Transverse colon (tissue), 4 donors: ENCODE measurements at regions not wholly inside any gene's neighbourhood (a gene's known extent, or its start where the extent isn't known, plus 50 kb on each side); places are given as distances from the start of the nearest gene placed in this dataset.

ENCODE experiments used
- DNase-seq: peaks from one replicate; pipeline ENCODE4 v3.0.0-alpha.2; 2019
- H3K27ac ChIP-seq, 4 donors: fragments of 200-600 bp; sonication (generic); 2 replicates each; pipeline ENCODE4 v1.5.1; 2016 to 2018; ENCODE audit warnings: inconsistent platforms in 4 of 4
- H3K27me3 ChIP-seq: fragments of 200-600 bp; sonication (generic); 2 replicates; pipeline ENCODE4 v1.5.1; 2017; ENCODE audit warnings: inconsistent platforms
- H3K36me3 ChIP-seq, 4 donors: fragments of 200-600 bp; sonication (generic); 2 replicates each; pipeline ENCODE4 v1.5.1; 2017 to 2019; ENCODE audit warnings: inconsistent platforms in 4 of 4
- H3K4me1 ChIP-seq, 4 donors: fragments of 200-600 bp; sonication (generic); 2 replicates each; pipeline ENCODE4 v1.5.1; 2017 to 2020; ENCODE audit warnings: inconsistent platforms in 4 of 4
- H3K4me3 ChIP-seq, 4 donors: fragments of 200-600 bp; sonication (generic); 1 replicate in 1 of 4; 2 replicates in 3 of 4; pipeline versions ENCODE4 v1.5.1 to v1.6.1; 2017 to 2019; ENCODE audit warnings: inconsistent platforms in 4 of 4
- H3K9me3 ChIP-seq, 2 donors: fragments of 200-600 bp; sonication (generic); 2 replicates each; pipeline ENCODE4 v1.5.1; 2017 to 2019; ENCODE audit warnings: inconsistent platforms in 2 of 2
- EP300 ChIP-seq: sonication (generic); formaldehyde crosslinking; IDR thresholded peaks from one replicate; pipeline ENCODE4 v1.6.1; 2017; ENCODE audit warnings: antibody characterized with exemption, low read depth
- POLR2A ChIP-seq: fragments of 450-650 bp; IDR thresholded peaks from one replicate; pipeline ENCODE4 v1.6.1; 2016; ENCODE audit warnings: antibody characterized with exemption, mild to moderate bottlenecking, moderate library complexity
- POLR2AphosphoS5 ChIP-seq, 3 donors: sonication (generic); formaldehyde crosslinking; IDR thresholded peaks; one replicate each; pipeline ENCODE4 v1.6.1; 2016; ENCODE audit warnings: antibody characterized with exemption in 3 of 3
- WGBS, 2 donors: methylation state at CpG; one replicate each; pipeline ENCODE4 v1.1.5; 2018; ENCODE audit warnings: low coverage in 1 of 2; 5-methylcytosine and 5-hydroxymethylcytosine counted together
- in situ Hi-C, 4 donors: fragments of 200-750 bp; cut with MboI; loops; one replicate each; pipeline versions ENCODE4 v1.15.0 to v1.15.1; 2017; ENCODE audit warnings: low sequenced_read_pairs in 3 of 4, low pct_ligation_motif_present in 1 of 4, low pct_unique_long_range_greater_than_20kb in 1 of 4
- intact Hi-C: fragments of 100-400 bp; cut with DNase I; formaldehyde crosslinking; loops from one replicate; pipeline ENCODE4 v1.15.1; 2023; ENCODE audit warnings: low total_unique reads
- TF ChIP-seq, protein P1 (sequence below), 5 experiments: fragments of 200-600 bp in 3 of 5; fragments of 450-650 bp in 2 of 5; sonication (generic) in 3 of 5; IDR thresholded peaks; 1 replicate in 2 of 5; 2 replicates in 3 of 5; pipeline ENCODE4 v1.5.1; 2016 to 2017; ENCODE audit warnings: antibody characterized with exemption in 5 of 5, inconsistent platforms in 3 of 5, mild to moderate bottlenecking in 2 of 5, moderate library complexity in 1 of 5

- intact Hi-C loops: no loop called here
- 75 to 100% methylated on average over 2 to 6 of the region's 6 CpGs for WGBS, 2 donors
- Histone ChIP-seq H3K36me3 (no peaks in the 10 kb centered on the region), H3K4me3 (no peak overlapping the region), H3K9me3 (peaks cover 0 to under 1% of the 10 kb centered on the region in 2 donors), H3K4me1 (no peaks in the 10 kb centered on the region), H3K27me3 (no peaks in the 10 kb centered on the region), H3K27ac (no peak overlapping the region)
- in situ Hi-C loops: no loop called here
- DNase-seq: no peak
- TF ChIP-seq POLR2AphosphoS5 (IDR thresholded peaks at IDR 0.05): no peak
- TF ChIP-seq EP300: no peak
- no peak for TF ChIP-seq POLR2A
- TF ChIP-seq, protein P1, sequence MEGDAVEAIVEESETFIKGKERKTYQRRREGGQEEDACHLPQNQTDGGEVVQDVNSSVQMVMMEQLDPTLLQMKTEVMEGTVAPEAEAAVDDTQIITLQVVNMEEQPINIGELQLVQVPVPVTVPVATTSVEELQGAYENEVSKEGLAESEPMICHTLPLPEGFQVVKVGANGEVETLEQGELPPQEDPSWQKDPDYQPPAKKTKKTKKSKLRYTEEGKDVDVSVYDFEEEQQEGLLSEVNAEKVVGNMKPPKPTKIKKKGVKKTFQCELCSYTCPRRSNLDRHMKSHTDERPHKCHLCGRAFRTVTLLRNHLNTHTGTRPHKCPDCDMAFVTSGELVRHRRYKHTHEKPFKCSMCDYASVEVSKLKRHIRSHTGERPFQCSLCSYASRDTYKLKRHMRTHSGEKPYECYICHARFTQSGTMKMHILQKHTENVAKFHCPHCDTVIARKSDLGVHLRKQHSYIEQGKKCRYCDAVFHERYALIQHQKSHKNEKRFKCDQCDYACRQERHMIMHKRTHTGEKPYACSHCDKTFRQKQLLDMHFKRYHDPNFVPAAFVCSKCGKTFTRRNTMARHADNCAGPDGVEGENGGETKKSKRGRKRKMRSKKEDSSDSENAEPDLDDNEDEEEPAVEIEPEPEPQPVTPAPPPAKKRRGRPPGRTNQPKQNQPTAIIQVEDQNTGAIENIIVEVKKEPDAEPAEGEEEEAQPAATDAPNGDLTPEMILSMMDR (IDR thresholded peaks at IDR 0.05): no peak
These were observed 680.4 kb downstream of the TBC1D22A start for GRCh38 chr22:47442821-47443220.

DNA sequence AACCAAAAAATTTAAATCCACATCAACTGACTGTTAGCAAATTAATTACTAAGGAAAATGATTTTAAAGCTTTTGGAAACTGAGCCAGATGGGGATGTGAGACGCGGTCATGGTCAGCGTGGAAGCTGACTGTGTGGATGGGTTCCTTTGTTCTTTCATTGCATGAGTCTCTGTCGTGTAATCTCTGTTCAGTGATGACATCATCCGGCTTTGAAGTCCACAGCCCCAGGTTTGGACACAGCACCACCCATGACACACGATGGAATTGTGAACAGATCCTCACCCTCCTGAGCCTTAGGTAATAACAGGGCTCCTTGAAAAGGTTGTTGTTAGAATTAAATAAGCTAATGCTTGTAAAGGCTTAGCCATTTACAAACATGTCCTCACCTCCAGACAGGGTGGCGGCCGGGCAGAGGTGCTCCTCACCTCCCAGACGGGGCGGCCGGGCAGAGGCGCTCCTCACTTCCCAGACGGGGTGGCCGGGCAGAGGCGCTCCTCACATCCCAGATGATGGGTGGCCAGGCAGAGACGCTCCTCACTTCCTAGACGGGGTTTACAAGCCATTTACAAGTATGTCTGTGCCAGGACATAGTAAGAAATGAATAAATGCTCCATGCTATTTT is 677.3 kb downstream of the TBC1D22A start:
- no peak for DNase-seq
- H3K27ac ChIP-seq: no peak overlapping the region
- peaks cover 0 to 4% of the 10 kb centered on the region in 2 donors for H3K9me3 ChIP-seq
- H3K4me1 ChIP-seq: no peaks in the 10 kb centered on the region
- no peak overlapping the region for H3K4me3 ChIP-seq
- no peaks in the 10 kb centered on the region for H3K36me3 ChIP-seq
- no peaks in the 10 kb centered on the region for H3K27me3 ChIP-seq
- in situ Hi-C loops (no loop called here), intact Hi-C loops (loop anchor here (5.0 kb wide), 1 partner anchor 857 kb away; no protein-coding TSS in a partner anchor)
- TF ChIP-seq, protein P1 (IDR thresholded peaks at IDR 0.05): no peak
- TF ChIP-seq EP300: no peak
- TF ChIP-seq POLR2AphosphoS5 (IDR thresholded peaks at IDR 0.05): no peak
- no peak for TF ChIP-seq POLR2A
- WGBS, 2 donors: 90% methylated on average over 4 to 17 of the region's 17 CpGs

GRCh38 chr22:47437636-47438035 is 675.2 kb downstream of the TBC1D22A start:
- intact Hi-C loops (loop anchor here (5.0 kb wide), 1 partner anchor 855 kb away; no protein-coding TSS in a partner anchor), in situ Hi-C loops (no loop called here)
- H3K4me1 ChIP-seq: no peaks in the 10 kb centered on the region
- H3K27me3 ChIP-seq: no peaks in the 10 kb centered on the region
- H3K36me3 ChIP-seq: no peaks in the 10 kb centered on the region
- H3K4me3 ChIP-seq: no peak overlapping the region
- no peak overlapping the region for H3K27ac ChIP-seq
- H3K9me3 ChIP-seq: peaks cover 0 to 4% of the 10 kb centered on the region in 2 donors
- no peak for DNase-seq
- TF ChIP-seq, protein P1 (IDR thresholded peaks at IDR 0.05): no peak
- TF ChIP-seq POLR2A (no peak), POLR2AphosphoS5 (IDR thresholded peaks at IDR 0.05) (no peak), EP300 (no peak)
- 39% methylated on average over 3 of the region's 3 CpGs; no CpG with 5 or more reads in 1 of the 2 donors for WGBS, 2 donors

DNA sequence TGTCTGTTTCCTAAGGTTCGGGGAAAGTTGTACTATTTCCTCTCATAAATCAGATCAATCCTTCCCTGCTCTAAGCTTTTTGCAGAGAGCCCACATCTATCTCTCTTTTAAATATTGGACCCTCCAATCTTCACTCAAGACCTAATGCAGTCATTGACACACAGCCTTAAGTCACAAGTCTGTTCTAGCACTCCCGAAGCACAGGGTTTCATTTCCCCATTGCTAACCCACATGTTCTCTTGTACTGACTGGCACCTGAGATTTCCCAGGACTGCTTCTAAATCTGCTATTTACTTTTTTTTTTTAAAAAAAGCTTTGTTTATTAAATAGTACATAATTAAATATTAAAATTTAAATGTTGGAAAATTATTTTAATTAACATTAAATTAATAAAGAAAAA is 674.7 kb downstream of the TBC1D22A start:
- H3K9me3 ChIP-seq: peaks cover 0 to 4% of the 10 kb centered on the region in 2 donors
- H3K27ac ChIP-seq: no peak overlapping the region
- DNase-seq: no peak
- H3K4me3 ChIP-seq: no peak overlapping the region
- no peak for TF ChIP-seq POLR2A
- TF ChIP-seq, protein P1 (IDR thresholded peaks at IDR 0.05): no peak
- no peaks in the 10 kb centered on the region for H3K4me1 ChIP-seq
- in situ Hi-C loops (no loop called here), intact Hi-C loops (loop anchor here (5.0 kb wide), 1 partner anchor 855 kb away; no protein-coding TSS in a partner anchor)
- H3K36me3 ChIP-seq: no peaks in the 10 kb centered on the region
- H3K27me3 ChIP-seq: no peaks in the 10 kb centered on the region
- WGBS, 2 donors: 84 to 91% methylated on average over 2 of the region's 2 CpGs
